GM20000 (cell line): ENCODE measurements at regions not wholly inside any gene's neighbourhood (a gene's known extent, or its start where the extent isn't known, plus 50 kb on each side); places are given as distances from the start of the nearest gene placed in this dataset.

ENCODE experiments used
- DNase-seq: peaks from one replicate; pipeline ENCODE4 v3.0.0; 2012; ENCODE audit warnings: low spot score
- TF ChIP-seq, protein P1 (sequence below): IDR thresholded peaks from 2 replicates; pipeline ENCODE4 v1.5.1; 2012; ENCODE audit warnings: mild to moderate bottlenecking, control low read depth; ENCODE audit errors: extremely low read depth, missing control alignments

DNA sequence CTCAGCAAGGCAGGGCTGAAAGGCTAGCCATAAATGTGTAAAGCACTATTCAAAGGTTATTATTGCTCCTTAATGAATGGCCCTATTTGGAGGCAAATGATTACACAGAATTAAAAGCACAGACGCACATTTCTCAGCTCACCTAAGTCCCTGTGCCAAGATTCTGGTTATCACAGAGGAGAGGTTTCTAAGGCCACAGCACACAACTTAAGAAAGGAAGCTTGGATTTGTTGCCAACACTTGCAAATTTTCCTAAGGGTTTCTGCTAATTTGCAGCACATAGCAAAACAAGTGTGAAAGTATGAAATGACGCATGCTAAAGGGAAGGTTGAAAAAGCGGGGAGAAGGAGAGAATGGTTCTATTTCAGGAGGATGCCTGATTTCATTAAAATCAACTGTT is 834.1 kb upstream of the C9orf72 start:
- TF ChIP-seq, protein P1, sequence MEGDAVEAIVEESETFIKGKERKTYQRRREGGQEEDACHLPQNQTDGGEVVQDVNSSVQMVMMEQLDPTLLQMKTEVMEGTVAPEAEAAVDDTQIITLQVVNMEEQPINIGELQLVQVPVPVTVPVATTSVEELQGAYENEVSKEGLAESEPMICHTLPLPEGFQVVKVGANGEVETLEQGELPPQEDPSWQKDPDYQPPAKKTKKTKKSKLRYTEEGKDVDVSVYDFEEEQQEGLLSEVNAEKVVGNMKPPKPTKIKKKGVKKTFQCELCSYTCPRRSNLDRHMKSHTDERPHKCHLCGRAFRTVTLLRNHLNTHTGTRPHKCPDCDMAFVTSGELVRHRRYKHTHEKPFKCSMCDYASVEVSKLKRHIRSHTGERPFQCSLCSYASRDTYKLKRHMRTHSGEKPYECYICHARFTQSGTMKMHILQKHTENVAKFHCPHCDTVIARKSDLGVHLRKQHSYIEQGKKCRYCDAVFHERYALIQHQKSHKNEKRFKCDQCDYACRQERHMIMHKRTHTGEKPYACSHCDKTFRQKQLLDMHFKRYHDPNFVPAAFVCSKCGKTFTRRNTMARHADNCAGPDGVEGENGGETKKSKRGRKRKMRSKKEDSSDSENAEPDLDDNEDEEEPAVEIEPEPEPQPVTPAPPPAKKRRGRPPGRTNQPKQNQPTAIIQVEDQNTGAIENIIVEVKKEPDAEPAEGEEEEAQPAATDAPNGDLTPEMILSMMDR = no peak
- DNase-seq = no peak

DNA sequence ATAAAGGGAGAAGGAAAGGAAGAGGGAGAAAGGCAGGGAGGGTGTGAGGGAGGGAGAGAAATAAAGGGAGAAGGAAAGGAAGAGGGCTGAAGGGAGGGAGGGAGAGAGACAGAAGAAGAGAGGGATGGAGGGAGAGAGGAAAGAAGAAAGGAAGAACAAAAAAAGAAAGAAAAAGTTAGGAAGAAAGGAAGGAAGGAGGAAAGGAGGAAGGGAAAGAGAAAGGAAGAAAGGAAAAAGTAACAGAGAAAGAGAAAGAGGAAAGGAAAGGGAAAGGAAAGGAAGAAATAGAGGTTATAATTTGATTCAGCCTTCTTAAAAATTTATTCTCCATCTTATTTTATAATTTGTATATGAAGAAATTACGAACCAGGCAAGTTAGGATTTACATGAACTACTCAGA is 836.6 kb upstream of the C9orf72 start:
- TF ChIP-seq, protein P1 = no peak
- no peak for DNase-seq

DNA sequence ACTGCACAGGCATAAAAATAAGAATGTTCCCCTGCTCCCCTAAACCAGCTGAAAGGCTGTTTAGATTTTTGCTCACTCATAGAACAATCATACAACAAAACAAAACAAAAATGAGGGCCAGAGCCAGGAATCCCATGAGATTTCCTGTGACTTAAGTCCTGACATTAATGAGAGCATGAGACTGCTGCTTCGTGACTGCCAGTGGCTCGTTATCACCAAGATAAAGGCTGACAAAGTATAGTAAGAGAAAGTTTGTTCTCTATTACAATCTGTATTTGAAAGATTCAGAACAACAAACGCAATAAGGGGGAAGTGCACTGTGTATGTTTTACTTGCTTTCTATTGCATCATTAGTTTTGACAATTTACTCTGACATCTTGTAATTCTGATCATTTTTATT is 837.1 kb upstream of the C9orf72 start:
- TF ChIP-seq, protein P1 = no peak
- no peak for DNase-seq

DNA sequence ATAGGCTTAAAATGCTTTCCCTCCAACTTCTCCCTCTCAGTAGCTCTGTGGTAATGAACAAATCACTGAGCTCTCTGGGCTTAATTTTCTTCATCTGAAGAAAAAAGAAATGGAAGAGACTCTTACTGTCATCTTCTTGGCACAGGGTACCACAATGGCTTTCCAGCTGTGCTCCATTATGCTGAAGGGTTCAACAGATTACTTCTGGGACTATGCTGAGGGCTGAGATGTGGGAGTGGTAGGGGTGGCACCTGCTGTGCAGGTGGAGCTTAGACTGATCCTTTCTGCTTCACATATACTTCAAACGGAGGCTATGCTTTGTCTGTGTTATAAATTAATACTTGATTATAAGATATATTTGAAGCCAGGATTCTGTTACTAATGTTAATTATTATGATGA is 840.2 kb upstream of the C9orf72 start:
- TF ChIP-seq, protein P1 = no peak

DNA sequence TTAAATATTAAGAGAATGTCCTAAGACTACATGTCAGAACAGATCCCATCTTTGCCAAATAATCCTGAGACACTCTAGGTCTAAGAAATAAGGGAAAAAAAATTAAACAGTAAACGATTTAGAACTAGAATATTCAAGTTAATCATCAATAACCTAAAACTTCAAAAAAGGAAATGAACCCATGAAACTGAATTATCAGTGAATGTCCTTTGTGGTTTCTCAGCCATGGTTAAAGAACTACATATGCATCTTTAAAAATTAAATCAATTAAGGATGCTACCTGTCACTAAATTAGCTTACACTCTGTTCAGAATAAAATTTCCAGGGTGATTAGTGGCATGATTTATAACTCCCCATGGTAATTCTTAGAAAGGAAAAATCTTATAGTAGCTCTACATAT is 850.0 kb upstream of the C9orf72 start:
- TF ChIP-seq, protein P1 = no peak
- DNase-seq = no peak

More for the DNA sequence above, 840.2 kb upstream of the C9orf72 start:
- DNase-seq = no peak

DNA sequence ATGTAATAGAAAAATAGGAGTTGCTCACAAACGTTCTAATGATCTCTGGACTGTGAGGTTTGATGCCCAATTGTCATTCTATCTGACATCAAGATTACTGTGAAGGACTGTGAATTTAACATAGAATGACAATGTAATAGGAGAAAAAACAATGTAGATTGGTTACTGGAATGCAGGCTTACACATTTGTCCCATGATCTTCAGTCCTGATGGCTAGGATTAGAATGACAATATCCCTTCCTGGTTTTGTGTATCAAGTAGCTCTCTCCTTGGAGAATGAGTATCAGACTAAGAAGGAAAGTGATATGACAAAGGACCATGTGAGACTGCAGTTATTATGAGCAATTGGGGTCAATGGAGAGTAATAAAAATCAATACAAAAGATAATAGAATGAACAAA is 862.2 kb upstream of the C9orf72 start:
- no peak for DNase-seq
- TF ChIP-seq, protein P1 = no peak

DNA sequence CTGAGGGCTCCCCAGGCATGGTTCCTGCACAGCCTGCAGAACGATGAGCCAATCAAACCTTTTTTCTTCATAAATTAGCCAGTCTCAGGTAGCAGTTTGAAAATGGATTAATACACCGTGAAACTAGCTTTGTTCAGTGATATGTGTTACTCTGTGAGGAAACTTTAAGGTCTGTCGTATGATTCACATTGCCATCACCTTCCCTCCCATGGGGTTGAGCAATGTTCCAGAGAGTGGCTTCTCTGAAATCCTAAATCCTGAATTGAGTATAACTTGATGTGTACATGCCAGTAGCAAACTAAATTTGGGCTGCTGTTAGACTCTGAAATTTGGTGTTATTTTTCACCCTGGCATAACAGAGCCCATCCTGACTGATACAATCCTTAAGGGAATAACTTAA is 866.4 kb upstream of the C9orf72 start:
- TF ChIP-seq, protein P1 = no peak
- no peak for DNase-seq
